Stomach (tissue), 4 donors: ENCODE measurements at regions not wholly inside any gene's neighbourhood (a gene's known extent, or its start where the extent isn't known, plus 50 kb on each side); places are given as distances from the start of the nearest gene placed in this dataset.

Experiments
- EP300 ChIP-seq: sonication (generic); formaldehyde crosslinking; IDR thresholded peaks from one replicate; pipeline ENCODE4 v1.6.1; 2017; ENCODE audit warnings: antibody characterized with exemption
- POLR2A ChIP-seq, 4 donors: fragments of 450-650 bp; IDR thresholded peaks; one replicate each; pipeline ENCODE4 v1.6.1; 2016; ENCODE audit warnings: antibody characterized with exemption in 4 of 4, control low read depth in 2 of 4, mild to moderate bottlenecking in 1 of 4, moderate library complexity in 1 of 4
- POLR2AphosphoS5 ChIP-seq, 3 donors: sonication (generic); formaldehyde crosslinking; IDR thresholded peaks; one replicate each; pipeline ENCODE4 v1.6.1; 2016; ENCODE audit warnings: antibody characterized with exemption in 3 of 3
- TF ChIP-seq, protein P1 (sequence below), 7 experiments: fragments of 450-650 bp in 4 of 7; fragments of 200-600 bp in 3 of 7; sonication (generic) in 3 of 7; IDR thresholded peaks; one replicate each; pipeline ENCODE4 v1.5.1; 2016 to 2019; ENCODE audit warnings: antibody characterized with exemption in 7 of 7, control low read depth in 2 of 7, mild to moderate bottlenecking in 1 of 7

DNA sequence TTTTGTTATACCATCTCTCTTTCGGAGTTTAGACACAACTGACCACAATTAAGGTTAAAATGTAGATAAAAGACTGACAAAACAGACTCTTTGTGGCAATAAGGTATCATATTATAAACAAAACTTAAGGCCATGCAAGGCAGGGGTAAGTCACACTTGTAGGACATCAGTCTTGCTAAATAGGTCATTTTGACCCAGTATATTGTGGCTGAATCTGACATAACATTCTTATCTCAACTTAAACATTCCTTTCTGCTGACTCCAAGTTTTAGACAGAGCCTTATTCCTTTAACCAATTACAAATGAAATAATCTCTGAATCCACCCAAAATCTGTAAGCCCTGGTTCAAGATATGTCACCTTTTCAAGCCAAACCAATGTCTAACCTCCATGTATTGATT, 733.4 kb upstream of the B3GALT2 start:
- TF ChIP-seq, protein P1, sequence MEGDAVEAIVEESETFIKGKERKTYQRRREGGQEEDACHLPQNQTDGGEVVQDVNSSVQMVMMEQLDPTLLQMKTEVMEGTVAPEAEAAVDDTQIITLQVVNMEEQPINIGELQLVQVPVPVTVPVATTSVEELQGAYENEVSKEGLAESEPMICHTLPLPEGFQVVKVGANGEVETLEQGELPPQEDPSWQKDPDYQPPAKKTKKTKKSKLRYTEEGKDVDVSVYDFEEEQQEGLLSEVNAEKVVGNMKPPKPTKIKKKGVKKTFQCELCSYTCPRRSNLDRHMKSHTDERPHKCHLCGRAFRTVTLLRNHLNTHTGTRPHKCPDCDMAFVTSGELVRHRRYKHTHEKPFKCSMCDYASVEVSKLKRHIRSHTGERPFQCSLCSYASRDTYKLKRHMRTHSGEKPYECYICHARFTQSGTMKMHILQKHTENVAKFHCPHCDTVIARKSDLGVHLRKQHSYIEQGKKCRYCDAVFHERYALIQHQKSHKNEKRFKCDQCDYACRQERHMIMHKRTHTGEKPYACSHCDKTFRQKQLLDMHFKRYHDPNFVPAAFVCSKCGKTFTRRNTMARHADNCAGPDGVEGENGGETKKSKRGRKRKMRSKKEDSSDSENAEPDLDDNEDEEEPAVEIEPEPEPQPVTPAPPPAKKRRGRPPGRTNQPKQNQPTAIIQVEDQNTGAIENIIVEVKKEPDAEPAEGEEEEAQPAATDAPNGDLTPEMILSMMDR (IDR thresholded peaks at IDR 0.05), result no peak
- no peak for TF ChIP-seq POLR2A (IDR thresholded peaks at IDR 0.05)
- TF ChIP-seq EP300, result no peak
- no peak for TF ChIP-seq POLR2AphosphoS5 (IDR thresholded peaks at IDR 0.05)
